ENCODE measurements at regions not wholly inside any gene's neighbourhood (a gene's known extent, or its start where the extent isn't known, plus 50 kb on each side); places are given as distances from the start of the nearest gene placed in this dataset.
"Not testable (repeated sequence)": the region's sequence is repeated elsewhere in the genome, so short reads cannot be mapped to it uniquely, and the experiment has no call there.

- H3K27me3 Mint-ChIP-seq = peaks cover 1% of the 10 kb centered on the region
- H3K4me3 Mint-ChIP-seq = no peak overlapping the region
- H3K9me3 Mint-ChIP-seq = no peaks in the 10 kb centered on the region
- no peaks in the 10 kb centered on the region for H3K4me1 Mint-ChIP-seq (ENCODE audit: low read depth)
- intact Hi-C loops (cut with micrococcal nuclease) = no loop called here
- H3K36me3 Mint-ChIP-seq (ENCODE audit: low read depth) = no peaks in the 10 kb centered on the region
- no peak overlapping the region for H3K27ac Mint-ChIP-seq
These were observed 91.8 kb upstream of the ALCAM start for GRCh38 chr3:105274958-105275357.

GRCh38 chr3:105277656-105278055 is 89.1 kb upstream of the ALCAM start:
- intact Hi-C loops (cut with micrococcal nuclease) = no loop called here
- no peaks in the 10 kb centered on the region for H3K36me3 Mint-ChIP-seq (ENCODE audit: low read depth)
- no peaks in the 10 kb centered on the region for H3K9me3 Mint-ChIP-seq
- no peak overlapping the region for H3K27ac Mint-ChIP-seq
- peaks cover 3% of the 10 kb centered on the region for H3K27me3 Mint-ChIP-seq
- H3K4me1 Mint-ChIP-seq (ENCODE audit: low read depth) = no peaks in the 10 kb centered on the region
- H3K4me3 Mint-ChIP-seq = no peak overlapping the region

- peaks cover 3% of the 10 kb centered on the region for H3K27me3 Mint-ChIP-seq
- intact Hi-C loops (cut with micrococcal nuclease) = no loop called here
These were observed 88.0 kb upstream of the ALCAM start for GRCh38 chr3:105278688-105279087.

GRCh38 chr3:105281989-105282388 is 84.7 kb upstream of the ALCAM start:
- no peaks in the 10 kb centered on the region for H3K4me1 Mint-ChIP-seq (ENCODE audit: low read depth)
- intact Hi-C loops (cut with micrococcal nuclease) = no loop called here
- H3K4me3 Mint-ChIP-seq = no peak overlapping the region
- H3K9me3 Mint-ChIP-seq = no peaks in the 10 kb centered on the region
- peaks cover 3% of the 10 kb centered on the region for H3K27me3 Mint-ChIP-seq
- no peak overlapping the region for H3K27ac Mint-ChIP-seq
- no peaks in the 10 kb centered on the region for H3K36me3 Mint-ChIP-seq (ENCODE audit: low read depth)

More at GRCh38 chr3:105278688-105279087, 88.0 kb upstream of the ALCAM start:
- H3K36me3 Mint-ChIP-seq (ENCODE audit: low read depth) = no peaks in the 10 kb centered on the region
- H3K9me3 Mint-ChIP-seq = no peaks in the 10 kb centered on the region
- no peaks in the 10 kb centered on the region for H3K4me1 Mint-ChIP-seq (ENCODE audit: low read depth)
- no peak overlapping the region for H3K4me3 Mint-ChIP-seq
- no peak overlapping the region for H3K27ac Mint-ChIP-seq

GRCh38 chr3:105284876-105285275 is 81.8 kb upstream of the ALCAM start:
- H3K9me3 Mint-ChIP-seq = no peaks in the 10 kb centered on the region
- H3K36me3 Mint-ChIP-seq (ENCODE audit: low read depth) = no peaks in the 10 kb centered on the region
- intact Hi-C loops (cut with micrococcal nuclease) = no loop called here
- H3K4me3 Mint-ChIP-seq = no peak overlapping the region
- H3K27me3 Mint-ChIP-seq = peaks cover 3% of the 10 kb centered on the region
- H3K4me1 Mint-ChIP-seq (ENCODE audit: low read depth) = no peaks in the 10 kb centered on the region
- H3K27ac Mint-ChIP-seq = no peak overlapping the region

- Mint-ChIP-seq H3K27ac (no peak overlapping the region), H3K36me3 (ENCODE audit: low read depth) (no peaks in the 10 kb centered on the region), H3K9me3 (no peaks in the 10 kb centered on the region), H3K27me3 (peaks cover 1% of the 10 kb centered on the region), H3K4me3 (no peak overlapping the region), H3K4me1 (ENCODE audit: low read depth) (no peaks in the 10 kb centered on the region)
- intact Hi-C loops (cut with micrococcal nuclease) = no loop called here
These were observed 81.0 kb upstream of the ALCAM start for GRCh38 chr3:105285653-105286241.

- H3K36me3 Mint-ChIP-seq (ENCODE audit: low read depth) = no peaks in the 10 kb centered on the region
- no peak overlapping the region for H3K27ac Mint-ChIP-seq
- intact Hi-C loops (cut with micrococcal nuclease) = no loop called here
- peaks cover 15% of the 10 kb centered on the region for H3K9me3 Mint-ChIP-seq
- no peak overlapping the region for H3K4me3 Mint-ChIP-seq
- no peaks in the 10 kb centered on the region for H3K4me1 Mint-ChIP-seq (ENCODE audit: low read depth)
- no peaks in the 10 kb centered on the region for H3K27me3 Mint-ChIP-seq
These were observed 73.3 kb upstream of the ALCAM start for GRCh38 chr3:105293441-105293840.

GRCh38 chr3:105296182-105296822 is 70.4 kb upstream of the ALCAM start:
- intact Hi-C loops (cut with micrococcal nuclease); H3K27ac Mint-ChIP-seq; H3K4me1 Mint-ChIP-seq (ENCODE audit: low read depth); H3K36me3 Mint-ChIP-seq (ENCODE audit: low read depth); H3K4me3 Mint-ChIP-seq; H3K27me3 Mint-ChIP-seq: not testable (repeated sequence)
- H3K9me3 Mint-ChIP-seq = peaks cover 15% of the 10 kb centered on the region

- no peak overlapping the region for H3K27ac Mint-ChIP-seq
- H3K27me3 Mint-ChIP-seq = no peaks in the 10 kb centered on the region
- H3K36me3 Mint-ChIP-seq (ENCODE audit: low read depth) = no peaks in the 10 kb centered on the region
- no peaks in the 10 kb centered on the region for H3K4me1 Mint-ChIP-seq (ENCODE audit: low read depth)
- no peak overlapping the region for H3K4me3 Mint-ChIP-seq
- H3K9me3 Mint-ChIP-seq = peaks cover 41% of the 10 kb centered on the region
- intact Hi-C loops (cut with micrococcal nuclease) = no loop called here
These were observed 62.2 kb upstream of the ALCAM start for GRCh38 chr3:105304487-105304886.

- H3K9me3 Mint-ChIP-seq = peaks cover 12% of the 10 kb centered on the region
- no peak overlapping the region for H3K27ac Mint-ChIP-seq
- no peaks in the 10 kb centered on the region for H3K36me3 Mint-ChIP-seq (ENCODE audit: low read depth)
- H3K4me3 Mint-ChIP-seq = no peak overlapping the region
- no peaks in the 10 kb centered on the region for H3K27me3 Mint-ChIP-seq
- H3K4me1 Mint-ChIP-seq (ENCODE audit: low read depth) = peaks cover 5% of the 10 kb centered on the region
- intact Hi-C loops (cut with micrococcal nuclease) = loop anchor here (5.0 kb wide), 1 partner anchor 37 kb away; no protein-coding TSS in a partner anchor
These were observed 51.6 kb upstream of the ALCAM start for GRCh38 chr3:105315144-105315543.

- Mint-ChIP-seq H3K4me3 (no peak overlapping the region), H3K9me3 (peaks cover 6% of the 10 kb centered on the region), H3K4me1 (ENCODE audit: low read depth) (peaks cover 5% of the 10 kb centered on the region), H3K27me3 (no peaks in the 10 kb centered on the region), H3K36me3 (ENCODE audit: low read depth) (no peaks in the 10 kb centered on the region), H3K27ac (no peak overlapping the region)
- intact Hi-C loops (cut with micrococcal nuclease) = loop anchor here (5.0 kb wide), 1 partner anchor 36 kb away; no protein-coding TSS in a partner anchor
These were observed 50.9 kb upstream of the ALCAM start for GRCh38 chr3:105315815-105316214.

- Mint-ChIP-seq H3K27me3 (no peaks in the 10 kb centered on the region), H3K4me1 (ENCODE audit: low read depth) (peaks cover 5% of the 10 kb centered on the region), H3K4me3 (no peak overlapping the region), H3K27ac (no peak overlapping the region), H3K9me3 (peaks cover 1% of the 10 kb centered on the region), H3K36me3 (ENCODE audit: low read depth) (no peaks in the 10 kb centered on the region)
- intact Hi-C loops (cut with micrococcal nuclease) = loop anchor here (5.0 kb wide), 1 partner anchor 36 kb away; no protein-coding TSS in a partner anchor
These were observed 50.4 kb upstream of the ALCAM start for GRCh38 chr3:105316331-105316730.

Data from dendritic cell treated with granulocyte-macrophage colony-stimulating factor and Interleukin-4, amounts not matched to agents 40 ng/mL and 50 ng/mL, for 4 days (primary cell).